NCI-H1417 (cell line): ENCODE measurements at regions not wholly inside any gene's neighbourhood (a gene's known extent, or its start where the extent isn't known, plus 50 kb on each side); places are given as distances from the start of the nearest gene placed in this dataset.

Experiments used
- DNase-seq, 3 experiments: peaks; one replicate each; lab custom pipeline; 2025; lab: John Stamatoyannopoulos, UW

GRCh38 chr13:81677857-81678256, 1336.9 kb upstream of the SPRY2 start:
- DNase-seq: no peak

- no peak for DNase-seq
These were observed 1335.1 kb upstream of the SPRY2 start for GRCh38 chr13:81676008-81676407.

- peak in 1 of 3 experiments; percentile 32 for DNase-seq
These were observed 1330.1 kb upstream of the SPRY2 start for GRCh38 chr13:81671064-81671463.

GRCh38 chr13:81670048-81670447, 1329.1 kb upstream of the SPRY2 start:
- no peak for DNase-seq

- DNase-seq: peak in 1 of 3 experiments; percentile 25
These were observed 1323.9 kb upstream of the SPRY2 start for GRCh38 chr13:81664872-81665271.

- DNase-seq: peak in 1 of 3 experiments; percentile 38
These were observed 1319.1 kb upstream of the SPRY2 start for GRCh38 chr13:81659984-81660383.

GRCh38 chr13:81658598-81659370, 1317.9 kb upstream of the SPRY2 start:
- DNase-seq: no peak

GRCh38 chr13:81639984-81640582, 1299.2 kb upstream of the SPRY2 start:
- DNase-seq: peak in 2 of 3 experiments; percentile 13 to 39

- no peak for DNase-seq
These were observed 1296.5 kb upstream of the SPRY2 start for GRCh38 chr13:81637457-81637856.

GRCh38 chr13:81636120-81636519, 1295.2 kb upstream of the SPRY2 start:
- DNase-seq: no peak

GRCh38 chr13:81615031-81615430, 1274.1 kb upstream of the SPRY2 start:
- no peak for DNase-seq

GRCh38 chr13:81610644-81611043, 1269.7 kb upstream of the SPRY2 start:
- peak in 1 of 3 experiments; percentile 21 for DNase-seq

- DNase-seq: no peak
These were observed 1268.4 kb upstream of the SPRY2 start for GRCh38 chr13:81609335-81609734.

GRCh38 chr13:81606074-81606473, 1265.1 kb upstream of the SPRY2 start:
- DNase-seq: no peak

- no peak for DNase-seq
These were observed 1261.3 kb upstream of the SPRY2 start for GRCh38 chr13:81602241-81602640.

GRCh38 chr13:81597101-81597500, 1256.2 kb upstream of the SPRY2 start:
- no peak for DNase-seq

GRCh38 chr13:81596224-81596753, 1255.4 kb upstream of the SPRY2 start:
- DNase-seq: no peak

GRCh38 chr13:81591528-81592220, 1250.7 kb upstream of the SPRY2 start:
- no peak for DNase-seq

GRCh38 chr13:81582381-81582780, 1241.5 kb upstream of the SPRY2 start:
- no peak for DNase-seq

GRCh38 chr13:81577601-81578195, 1236.8 kb upstream of the SPRY2 start:
- no peak for DNase-seq

GRCh38 chr13:81568824-81569223, 1227.9 kb upstream of the SPRY2 start:
- DNase-seq: no peak

GRCh38 chr13:81565849-81566248, 1224.9 kb upstream of the SPRY2 start:
- DNase-seq: no peak
